Activated CD4-positive, alpha-beta T cell treated with anti-CD3 and anti-CD28 coated beads, Interleukin-2, amount 50 U/mL, for 16 hours (primary cell): ENCODE measurements at regions not wholly inside any gene's neighbourhood (a gene's known extent, or its start where the extent isn't known, plus 50 kb on each side); places are given as distances from the start of the nearest gene placed in this dataset.

Experiments used
- DNase-seq: peaks from one replicate; pipeline ENCODE4 v3.0.0-alpha.2; 2020

GRCh38 chr5:22985446-22985845 is 132.3 kb upstream of the CDH12 start:
- no peak for DNase-seq

GRCh38 chr5:22970956-22971618 is 117.9 kb upstream of the CDH12 start:
- no peak for DNase-seq

DNA sequence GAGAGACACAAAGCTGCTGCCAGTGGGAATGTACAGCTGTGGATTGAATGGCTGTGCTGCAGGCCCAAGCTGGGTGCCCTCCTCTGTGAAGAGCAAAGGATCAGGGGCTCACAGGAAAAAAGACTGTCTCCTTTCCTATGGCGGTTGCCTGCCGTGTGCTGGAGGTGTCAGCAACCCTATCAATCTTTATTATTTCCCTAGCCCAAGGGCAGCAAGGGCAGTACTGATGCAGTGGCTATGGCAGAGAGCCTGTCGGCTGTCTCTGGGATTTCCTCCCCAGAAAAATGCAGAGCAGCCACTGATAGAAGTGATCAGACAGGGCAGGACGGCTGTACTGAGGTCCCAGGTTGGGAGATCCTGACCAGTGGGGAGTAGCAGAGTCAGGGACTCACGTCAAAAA is 117.3 kb upstream of the CDH12 start:
- DNase-seq: no peak

DNA sequence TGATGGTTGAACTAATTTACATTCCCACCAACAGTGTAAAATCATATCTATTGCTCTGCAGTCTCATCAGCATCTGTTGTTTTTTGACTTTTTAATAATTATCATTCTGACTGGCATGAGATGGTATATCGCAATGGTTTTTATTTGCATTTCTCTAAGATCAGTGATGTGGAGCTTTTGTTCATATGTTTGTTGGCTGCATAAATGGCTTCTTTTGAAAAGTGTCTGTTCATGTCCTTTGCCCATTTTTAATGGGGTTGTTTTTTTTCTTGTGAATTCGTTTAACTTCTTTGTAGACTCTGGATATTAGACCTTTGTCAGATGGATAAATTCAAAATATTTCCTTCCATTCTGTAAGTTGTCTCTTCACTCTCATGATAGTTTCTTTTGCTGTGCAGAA is 115.2 kb upstream of the CDH12 start:
- DNase-seq: no peak

DNA sequence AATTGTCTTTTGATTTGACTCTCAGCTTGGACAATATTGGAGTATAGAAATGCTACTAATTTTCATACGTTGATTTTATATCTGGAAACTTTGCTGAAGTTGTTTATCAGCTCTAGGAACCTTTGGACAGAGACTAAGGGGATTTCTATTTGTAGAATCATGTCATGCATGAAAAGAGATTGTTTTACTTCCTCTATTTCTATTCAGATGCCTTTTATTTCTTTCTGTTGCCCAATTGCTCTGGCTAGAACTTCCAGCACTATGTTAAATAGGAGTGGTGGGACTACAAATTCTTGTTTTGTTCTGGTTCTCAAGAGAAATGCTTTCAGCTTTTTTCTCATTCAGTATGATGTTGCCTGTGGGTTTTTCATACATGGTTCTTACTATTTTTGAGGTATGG is 112.8 kb upstream of the CDH12 start:
- DNase-seq: no peak

DNA sequence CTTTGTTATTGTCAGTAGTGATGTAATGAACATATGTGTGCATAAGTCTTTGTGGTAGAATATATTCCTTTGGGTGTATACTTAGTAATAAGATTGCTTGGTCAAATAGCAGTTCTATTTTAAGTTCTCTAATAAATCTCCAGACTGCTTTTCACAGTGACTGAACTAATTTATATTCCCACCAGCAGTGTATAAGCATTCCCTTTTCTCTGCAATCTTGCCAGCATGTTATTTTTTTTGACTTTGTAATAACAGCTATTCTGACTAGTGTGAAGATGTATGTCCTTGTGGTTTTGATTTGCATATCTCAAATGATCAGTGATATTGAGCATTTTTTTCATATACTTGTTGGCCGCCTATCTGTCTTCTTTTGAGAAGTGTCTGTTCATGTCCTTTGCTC is 111.5 kb upstream of the CDH12 start:
- no peak for DNase-seq

- no peak for DNase-seq
Observed at GRCh38 chr5:22958462-22959262, 105.5 kb upstream of the CDH12 start.

- no peak for DNase-seq
Observed at GRCh38 chr5:22947921-22948320, 94.8 kb upstream of the CDH12 start.

DNA sequence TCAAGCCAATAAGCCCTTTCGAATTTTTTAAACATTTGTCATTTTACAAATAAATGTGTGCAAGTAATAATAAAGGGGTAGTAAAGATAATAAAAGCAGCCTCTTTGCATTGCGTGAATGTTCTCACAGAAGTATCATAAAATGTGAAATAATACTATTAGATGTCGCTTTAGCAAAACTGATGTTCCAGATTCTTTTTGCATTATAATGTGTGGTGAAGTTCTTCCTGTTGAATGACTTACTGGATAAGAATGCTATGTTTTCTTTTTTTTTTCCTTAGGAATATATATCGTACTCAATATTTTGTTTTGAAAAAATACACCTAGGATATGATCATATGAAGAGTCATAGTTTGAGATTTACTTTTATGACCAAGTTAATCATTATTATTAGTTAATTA is 85.2 kb upstream of the CDH12 start:
- DNase-seq: no peak

DNA sequence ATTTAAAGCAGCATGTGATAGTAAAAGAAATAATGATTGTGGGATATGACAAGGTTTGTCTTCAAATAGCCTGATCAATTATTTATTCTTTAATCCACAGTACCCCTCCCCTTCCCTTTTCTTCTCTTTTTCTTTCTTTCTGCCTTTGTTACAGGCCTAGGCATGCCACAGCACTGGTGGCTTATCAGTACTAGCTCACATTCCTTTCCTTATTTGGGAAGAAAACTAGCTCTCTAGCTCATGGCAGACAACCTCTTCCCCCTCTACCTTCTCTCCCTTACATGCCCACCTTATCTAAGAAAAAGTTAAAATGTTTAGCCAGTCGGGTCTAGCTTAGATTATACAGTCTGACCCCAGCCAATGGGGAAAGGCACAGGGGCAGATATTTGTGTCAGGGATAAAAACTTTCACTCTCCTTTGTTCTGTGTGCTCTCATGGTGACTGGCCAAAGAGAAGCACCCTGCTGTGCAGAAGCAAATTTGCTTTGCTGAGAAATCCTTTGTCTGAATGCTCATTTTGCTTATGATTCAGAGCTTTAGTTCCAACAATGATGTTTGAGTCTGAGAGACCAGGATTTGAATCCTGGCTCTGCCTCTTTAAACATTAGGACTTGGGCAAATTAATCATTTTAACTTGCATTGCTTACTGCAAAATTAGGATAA is 75.8 kb upstream of the CDH12 start:
- no peak for DNase-seq

DNA sequence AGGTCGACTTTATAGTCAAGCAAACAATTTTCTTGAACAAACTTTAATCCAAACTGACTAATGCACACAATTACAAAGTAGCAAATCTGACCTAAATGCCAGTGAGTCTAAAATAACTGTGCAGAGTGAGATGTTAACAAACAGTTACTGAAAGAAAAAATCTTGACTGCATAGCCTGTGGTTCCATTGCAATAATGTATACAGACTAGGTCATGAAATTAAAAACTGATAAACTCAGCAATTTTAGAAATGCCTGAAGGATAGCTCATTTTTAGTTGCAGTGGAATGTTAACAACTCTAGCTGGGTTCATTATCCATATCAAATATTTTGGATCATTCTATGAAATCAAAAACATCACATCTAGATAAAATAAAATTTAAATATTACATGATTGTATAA is 73.4 kb upstream of the CDH12 start:
- no peak for DNase-seq

DNA sequence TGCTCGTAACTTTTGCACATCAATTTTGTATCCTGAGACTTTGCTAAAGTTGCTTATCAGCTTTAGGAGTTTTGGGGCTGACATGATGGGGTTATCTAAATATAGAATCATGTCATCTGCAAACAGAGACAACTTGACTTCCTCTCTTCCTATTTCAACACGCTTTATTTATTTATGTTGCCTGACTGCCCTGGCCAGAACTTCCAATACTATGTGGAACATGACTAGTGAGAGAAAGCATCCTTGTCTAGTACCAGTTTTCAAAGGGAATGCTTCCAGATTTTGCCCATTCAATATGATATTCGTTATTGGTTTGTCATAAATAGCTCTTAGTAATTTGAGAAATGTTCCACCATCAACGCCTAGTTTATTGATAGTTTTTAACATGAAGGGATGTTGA is 65.4 kb upstream of the CDH12 start:
- no peak for DNase-seq

- DNase-seq: no peak
Observed at GRCh38 chr5:22916393-22916792, 63.2 kb upstream of the CDH12 start.

DNA sequence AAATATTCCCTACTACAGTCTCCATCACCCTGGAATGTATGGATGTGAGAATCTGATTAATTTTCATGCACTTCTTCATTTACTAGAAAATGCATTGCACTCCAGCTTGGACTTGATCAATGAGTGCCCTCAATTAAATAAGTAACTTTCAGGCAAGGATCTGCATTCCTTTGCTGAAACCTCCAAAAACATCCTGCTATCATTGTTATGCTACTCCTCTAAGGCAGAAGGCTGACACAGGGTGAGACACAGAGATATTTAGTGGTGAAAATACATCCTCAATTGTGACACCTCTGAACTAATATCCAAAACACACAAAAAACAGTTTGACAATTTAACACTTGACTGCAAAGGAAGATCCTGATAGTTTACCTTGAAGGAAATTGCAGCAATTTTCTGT is 57.9 kb upstream of the CDH12 start:
- DNase-seq: no peak

GRCh38 chr5:22910523-22910922 is 57.4 kb upstream of the CDH12 start:
- DNase-seq: no peak

- DNase-seq: no peak
Observed at GRCh38 chr5:22908586-22908985, 55.4 kb upstream of the CDH12 start.

- no peak for DNase-seq
Observed at GRCh38 chr5:22908129-22908528, 55.0 kb upstream of the CDH12 start.
